GM12878 (cell line): ENCODE measurements at regions not wholly inside any gene's neighbourhood (a gene's known extent, or its start where the extent isn't known, plus 50 kb on each side); places are given as distances from the start of the nearest gene placed in this dataset.

Source experiments
- ATAC-seq: fragments of 200-7000 bp; cut with Tn5 transposase; 3 replicates; pipeline ENCODE4 v1.9.1; 2020; ENCODE audit warnings: mild to moderate bottlenecking, moderate library complexity
- BruUV-seq: library from RNA; stranded (reverse); fragments of 400-500 nt; replicated peaks from 2 replicates; lab custom pipeline; 2021; lab: Mats Ljungman, UMichigan
- CTCF ChIA-PET: fragments of 300-600 bp; sonication (Branson Sonifier 250); formaldehyde crosslinking; extraction: SDS; loops from one replicate; lab custom pipeline; 2021; ENCODE audit warnings: inconsistent platforms; lab: Yijun Ruan, JAX
- POLR2A ChIA-PET: fragments of 350-600 bp; formaldehyde crosslinking; extraction: SDS; loops from one replicate; lab custom pipeline; 2021; ENCODE audit warnings: inconsistent platforms; lab: Charles Lee
- RAD21 ChIA-PET: fragments of 300-600 bp; sonication (Branson Sonifier 250); formaldehyde crosslinking; loops from one replicate; lab custom pipeline; 2023; ENCODE audit warnings: antibody characterized with exemption; ENCODE audit not compliant: unreplicated experiment; lab: Charles Lee
- SMC1A ChIA-PET: fragments of 300-600 bp; sonication (Branson Sonifier 250); formaldehyde crosslinking; loops from one replicate; lab custom pipeline; 2023; ENCODE audit not compliant: unreplicated experiment, uncharacterized antibody; lab: Charles Lee
- DNase-seq: peaks from one replicate; pipeline ENCODE4 v3.0.0-alpha.2; 2011; ENCODE audit warnings: low read depth, low spot score
- FAIRE-seq: peaks from 3 replicates; lab custom pipeline; 2011; peaks lifted over from hg19 to GRCh38; lab: Jason Lieb, UNC
- H2AFZ ChIP-seq: 2 replicates; pipeline ENCODE4 v1.6.0; 2011; ENCODE audit warnings: low read depth, low read length, control low read depth; ENCODE audit not compliant: control insufficient read depth
- H3K27ac ChIP-seq: 2 replicates; pipeline ENCODE4 v1.5.1; 2011; ENCODE audit warnings: control low read depth; ENCODE audit not compliant: control insufficient read depth, insufficient read depth
- H3K27me3 ChIP-seq, 2 experiments: replicated peaks in 1 of 2; 2 replicates each; pipeline versions ENCODE4 v1.6.0 to v1.6.1; 2011; ENCODE audit warnings: low read length in 1 of 2; ENCODE audit not compliant: control insufficient read depth in 2 of 2, insufficient read depth in 2 of 2
- H3K36me3 ChIP-seq, 2 experiments: 2 replicates each; pipeline ENCODE4 v1.5.1; 2011; ENCODE audit warnings: low read length in 1 of 2; ENCODE audit not compliant: control insufficient read depth in 2 of 2, insufficient read depth in 2 of 2
- H3K4me1 ChIP-seq: 2 replicates; pipeline ENCODE4 v1.6.1; 2011; ENCODE audit warnings: mild to moderate bottlenecking, low read length, moderate library complexity, mixed read lengths; ENCODE audit not compliant: control insufficient read depth, insufficient read depth
- H3K4me2 ChIP-seq: 2 replicates; pipeline ENCODE4 v1.6.0; 2011; ENCODE audit warnings: control low read depth; ENCODE audit not compliant: control insufficient read depth, insufficient read depth
- H3K4me3 ChIP-seq: fragments of 200-600 bp; sonication (generic); 2 replicates; pipeline ENCODE4 v1.5.1; 2016
- H3K79me2 ChIP-seq: 2 replicates; pipeline ENCODE4 v1.6.0; 2011; ENCODE audit warnings: low read length; ENCODE audit not compliant: control insufficient read depth, insufficient read depth
- H3K9ac ChIP-seq: 2 replicates; pipeline ENCODE4 v1.8.0; 2011; ENCODE audit warnings: low read length, control low read depth, mixed read lengths; ENCODE audit not compliant: control insufficient read depth, insufficient read depth
- H3K9me3 ChIP-seq: replicated peaks from 3 replicates; pipeline ENCODE4 v1.5.1; 2011; ENCODE audit warnings: mild to moderate bottlenecking, low read length; ENCODE audit not compliant: control insufficient read depth, insufficient read depth
- H4K20me1 ChIP-seq: 2 replicates; pipeline ENCODE4 v1.6.0; 2011; ENCODE audit not compliant: control insufficient read depth, insufficient read depth
- CBX3 ChIP-seq: fragments of 200-600 bp; sonication (generic); IDR thresholded peaks from 2 replicates; pipeline ENCODE4 v1.6.1; 2016; ENCODE audit warnings: low read depth, borderline replicate concordance
- CHD4 ChIP-seq: fragments of 200-600 bp; sonication (generic); IDR thresholded peaks from 2 replicates; pipeline ENCODE4 v1.6.1; 2016; ENCODE audit warnings: mild to moderate bottlenecking
- CREB1 ChIP-seq: IDR thresholded peaks from 2 replicates; pipeline ENCODE4 v1.6.1; 2012; ENCODE audit warnings: low read depth, mild to moderate bottlenecking, inconsistent platforms
- CTCF ChIP-seq, 3 experiments: IDR thresholded peaks in 2 of 3; conservative IDR thresholded peaks in 1 of 3; 2 replicates each; pipeline ENCODE4 v1.5.1; 2011; ENCODE audit warnings: low read depth in 3 of 3, low read length in 3 of 3, mild to moderate bottlenecking in 3 of 3, control low read depth in 2 of 3, moderate library complexity in 2 of 3, inconsistent platforms in 1 of 3, mixed read lengths in 1 of 3; ENCODE audit not compliant: control insufficient read depth in 2 of 3, insufficient read depth in 1 of 3; ENCODE audit errors: extremely low read depth in 1 of 3
- EED ChIP-seq: sonication (generic); IDR thresholded peaks from 2 replicates; pipeline ENCODE4 v1.6.1; 2016; ENCODE audit warnings: antibody characterized with exemption, low read depth
- NR2C2 ChIP-seq: IDR thresholded peaks from 2 replicates; pipeline ENCODE4 v1.6.1; 2011; ENCODE audit warnings: borderline replicate concordance, low read depth; ENCODE audit not compliant: control insufficient read depth, insufficient read length
- PAX8 ChIP-seq: fragments of 450-650 bp; IDR thresholded peaks from 2 replicates; pipeline ENCODE4 v1.6.1; 2017; ENCODE audit warnings: mild to moderate bottlenecking, moderate library complexity
- POLR2A ChIP-seq: IDR thresholded peaks from 2 replicates; pipeline ENCODE4 v1.6.1; 2011; ENCODE audit warnings: low read depth, mild to moderate bottlenecking, low read length
- RUNX3 ChIP-seq: IDR thresholded peaks from 2 replicates; pipeline ENCODE4 v1.6.1; 2012; ENCODE audit warnings: low read length, inconsistent platforms
- TBL1XR1 ChIP-seq: IDR thresholded peaks from 2 replicates; pipeline ENCODE4 v1.6.1; 2012; ENCODE audit warnings: low read depth, low read length, improper control_type of control experiment
- USF1 ChIP-seq: IDR thresholded peaks from 2 replicates; pipeline ENCODE4 v1.6.1; 2011; ENCODE audit warnings: borderline replicate concordance, low read depth, mild to moderate bottlenecking, moderate library complexity, mixed read lengths, low read length; ENCODE audit not compliant: insufficient read depth; ENCODE audit errors: extremely low read length
- WGBS: methylation state at CpG from one replicate; pipeline ENCODE4 v1.1.6; 2016; ENCODE audit warnings: low lambda C conversion rate; ENCODE audit not compliant: insufficient replicate concordance, insufficient coverage; ENCODE audit errors: missing lambda C conversion rate; 5-methylcytosine and 5-hydroxymethylcytosine counted together
- in situ Hi-C: fragments of 300-500 bp; cut with MboI; formaldehyde crosslinking; loops from 9 replicates; pipeline ENCODE4 v1.14.3; 2018; ENCODE audit warnings: mixed read lengths
- intact Hi-C: fragments of 100-400 bp; cut with micrococcal nuclease; formaldehyde crosslinking; loops from one replicate; pipeline ENCODE4 v1.14.2; 2022; ENCODE audit not compliant: unreplicated experiment

- CTCF ChIA-PET = interaction anchor here (0.8 kb wide), 1 partner anchor 470 kb away, joined by 3 read pairs; no protein-coding TSS in a partner anchor
- Histone ChIP-seq H3K9me3 (no peaks in the 10 kb centered on the region), H3K27me3 (0 out of 4 replicates have a peak, but pooled peaks cover 0 to 2% of the 10 kb centered on the region in 2 experiments), H3K27ac (no peak overlapping the region), H3K36me3 (no peaks in the 10 kb centered on the region), H3K79me2 (no peaks in the 10 kb centered on the region), H3K9ac (no peak overlapping the region), H3K4me2 (no peak overlapping the region), H3K4me1 (peaks cover 9% of the 10 kb centered on the region), H2AFZ (no peak overlapping the region), H3K4me3 (no peak overlapping the region), H4K20me1 (no peaks in the 10 kb centered on the region)
- BruUV-seq = no TSS peak
- 2% methylated on average over 2 of the region's 2 CpGs for whole genome bisulfite sequencing
- RAD21 ChIA-PET = no interaction called here
- in situ Hi-C loops = no loop called here
- POLR2A ChIA-PET = no interaction called here
- ATAC-seq (no peak), FAIRE-seq (no peak), DNase-seq (no peak)
- intact Hi-C loops = no loop called here
- TF ChIP-seq POLR2A (no peak), RUNX3 (no peak), CBX3 (no peak), EED (no peak), TBL1XR1 (no peak), NR2C2 (no peak), CTCF (IDR thresholded peaks at IDR 0.05 in 2 of 3, conservative IDR thresholded peaks at IDR 0.05 in 1 of 3; ENCODE audit: control insufficient read depth in 2 of 3, extremely low read depth in 1 of 3, insufficient read depth in 1 of 3, low read depth in 3 of 3, low read length in 3 of 3) (no peak), PAX8 (no peak), CHD4 (no peak), USF1 (no peak), CREB1 (no peak)
- SMC1A ChIA-PET = interaction anchor here (0.8 to 1.4 kb wide), 2 partner anchors 7 to 181 kb away, joined by 3 to 4 read pairs; no protein-coding TSS in a partner anchor
Measured at GRCh38 chr5:169412831-169413230, 111.9 kb upstream of the SLIT3 start.
